HCT116 (cell line): ENCODE measurements at regions not wholly inside any gene's neighbourhood (a gene's known extent, or its start where the extent isn't known, plus 50 kb on each side); places are given as distances from the start of the nearest gene placed in this dataset.

Experiments used
- ATAC-seq: fragments of 200-7000 bp; cut with Tn5 transposase; 2 replicates; pipeline ENCODE4 v1.9.1; 2020; ENCODE audit warnings: mild to moderate bottlenecking, moderate library complexity
- BruUV-seq: library from RNA; stranded (reverse); fragments of 400-500 nt; replicated peaks from 2 replicates; lab custom pipeline; 2021; lab: Mats Ljungman, UMichigan
- CTCF ChIA-PET: fragments of 300-600 bp; sonication (Branson Sonifier 250); formaldehyde crosslinking; loops from one replicate; lab custom pipeline; 2021; ENCODE audit warnings: antibody characterized with exemption; lab: Charles Lee
- POLR2A ChIA-PET: fragments of 300-600, 350-600 bp; sonication (Branson Sonifier 250); formaldehyde crosslinking; loops from one replicate; lab custom pipeline; 2021; ENCODE audit warnings: antibody characterized with exemption; lab: Charles Lee
- RAD21 ChIA-PET, 2 experiments: fragments of 300-600 bp; sonication (Branson Sonifier 250); formaldehyde crosslinking; loops; one replicate each; lab custom pipeline; 2023; ENCODE audit warnings: low total read pairs in 2 of 2; ENCODE audit not compliant: uncharacterized antibody in 2 of 2, unreplicated experiment in 2 of 2, low non-redundant PET in 1 of 2; lab: Charles Lee
- DNase-seq: peaks from one replicate; pipeline ENCODE4 v3.0.0-alpha.2; 2010; ENCODE audit warnings: low read depth, low spot score
- H2AFZ ChIP-seq: fragments of 200-600 bp; shearing (Covaris generic), sonication (generic); 2 replicates; pipeline ENCODE4 v1.6.1; 2017; ENCODE audit warnings: low read depth, mixed run types, mixed read lengths, antibody characterized with exemption, low read length; ENCODE audit not compliant: poor library complexity, severe bottlenecking
- H3K27ac ChIP-seq: 2 replicates; pipeline ENCODE4 v1.5.1; 2012; ENCODE audit warnings: low read depth, low read length
- H3K27me3 ChIP-seq: fragments of 200-600 bp; sonication (generic); 2 replicates; pipeline ENCODE4 v1.6.1; 2016; ENCODE audit warnings: mixed run types, low read length, mixed read lengths; ENCODE audit not compliant: insufficient read depth
- H3K36me3 ChIP-seq, 2 experiments: fragments of 200-500 bp in 1 of 2; fragments of 200-600 bp in 1 of 2; sonication (Bioruptor generic) in 1 of 2; sonication (generic) in 1 of 2; 2 replicates each; pipeline versions ENCODE4 v1.5.1 to v1.6.1; 2014 to 2016; ENCODE audit warnings: low read length in 2 of 2, inconsistent platforms in 1 of 2, mixed read lengths in 1 of 2, mixed run types in 1 of 2; ENCODE audit not compliant: insufficient read depth in 2 of 2, control insufficient read depth in 1 of 2
- H3K4me1 ChIP-seq, 2 experiments: fragments of 200-600 bp in 1 of 2; sonication (generic) in 1 of 2; 2 replicates each; pipeline versions ENCODE4 v1.5.1 to v1.6.1; 2012 to 2017; ENCODE audit warnings: low read length in 2 of 2, inconsistent platforms in 1 of 2, mild to moderate bottlenecking in 1 of 2, mixed read lengths in 1 of 2, mixed run types in 1 of 2, moderate library complexity in 1 of 2; ENCODE audit not compliant: insufficient read depth in 2 of 2, control insufficient read depth in 1 of 2
- H3K4me2 ChIP-seq: fragments of 200-600 bp; sonication (generic); 2 replicates; pipeline ENCODE4 v1.6.1; 2017; ENCODE audit warnings: mixed run types, low read length, mixed read lengths
- H3K4me3 ChIP-seq, 2 experiments: fragments of 200-600 bp in 1 of 2; sonication (generic) in 1 of 2; replicated peaks in 1 of 2; 2 replicates each; pipeline ENCODE4 v1.5.1; 2011 to 2016; ENCODE audit warnings: low read length in 2 of 2, control low read depth in 1 of 2, low read depth in 1 of 2, mild to moderate bottlenecking in 1 of 2, mixed read lengths in 1 of 2, mixed run types in 1 of 2
- H3K79me2 ChIP-seq: fragments of 200-600 bp; sonication (generic); 2 replicates; pipeline ENCODE4 v1.6.1; 2017; ENCODE audit warnings: mild to moderate bottlenecking, mixed run types, low read length, moderate library complexity, mixed read lengths; ENCODE audit not compliant: insufficient read depth
- H3K9ac ChIP-seq: fragments of 200-600 bp; sonication (generic); 2 replicates; pipeline ENCODE4 v1.6.1; 2016; ENCODE audit warnings: low read length, mixed read lengths
- H3K9me2 ChIP-seq: fragments of 200-600 bp; sonication (generic), shearing (Covaris generic); 2 replicates; pipeline ENCODE4 v1.6.1; 2017; ENCODE audit warnings: mixed run types, mild to moderate bottlenecking, moderate library complexity; ENCODE audit not compliant: insufficient read depth
- H3K9me3 ChIP-seq, 2 experiments: fragments of 200-500 bp in 1 of 2; fragments of 200-600 bp in 1 of 2; sonication (Bioruptor generic) in 1 of 2; sonication (generic) in 1 of 2; 2 replicates each; pipeline ENCODE4 v1.6.1; 2014 to 2017; ENCODE audit warnings: low read length in 2 of 2, mixed read lengths in 2 of 2, inconsistent platforms in 1 of 2, low read depth in 1 of 2, mild to moderate bottlenecking in 1 of 2, mixed run types in 1 of 2, moderate library complexity in 1 of 2; ENCODE audit not compliant: control insufficient read depth in 1 of 2, insufficient read depth in 1 of 2
- H4K20me1 ChIP-seq: fragments of 200-600 bp; sonication (generic), shearing (Covaris generic); 2 replicates; pipeline ENCODE4 v1.6.1; 2017; ENCODE audit warnings: mixed run types, mild to moderate bottlenecking, moderate library complexity; ENCODE audit not compliant: insufficient read depth
- CBX3 ChIP-seq: IDR thresholded peaks from 2 replicates; pipeline ENCODE4 v1.6.1; 2012; ENCODE audit warnings: low read depth
- EGR1 ChIP-seq: IDR thresholded peaks from 2 replicates; pipeline ENCODE4 v1.6.1; 2012; ENCODE audit warnings: low read depth
- ELF1 ChIP-seq: IDR thresholded peaks from 2 replicates; pipeline ENCODE4 v1.6.1; 2012; ENCODE audit warnings: low read depth, borderline replicate concordance
- EZH2 ChIP-seq: fragments of 200-600 bp; sonication (generic); IDR thresholded peaks from 2 replicates; pipeline ENCODE4 v1.6.1; 2017; ENCODE audit warnings: antibody characterized with exemption, mixed run types
- EZH2phosphoT487 ChIP-seq: fragments of 200-600 bp; IDR thresholded peaks from 2 replicates; pipeline ENCODE4 v1.6.1; 2018; ENCODE audit warnings: antibody characterized with exemption, borderline replicate concordance
- FOSL1 ChIP-seq: IDR thresholded peaks from 2 replicates; pipeline ENCODE4 v1.6.1; 2012; ENCODE audit warnings: low read depth
- JUND ChIP-seq: IDR thresholded peaks from 2 replicates; pipeline ENCODE4 v1.6.1; 2012
- POLR2A ChIP-seq: IDR thresholded peaks from 2 replicates; pipeline ENCODE4 v1.7.0; 2011; ENCODE audit warnings: borderline replicate concordance; ENCODE audit not compliant: insufficient read depth, insufficient read length; ENCODE audit errors: extremely low read depth
- POLR2AphosphoS5 ChIP-seq: IDR thresholded peaks from 2 replicates; pipeline ENCODE4 v1.6.1; 2011; ENCODE audit warnings: mild to moderate bottlenecking, low read depth, low read length, moderate library complexity
- RAD21 ChIP-seq: IDR thresholded peaks from 2 replicates; pipeline ENCODE4 v1.6.1; 2012; ENCODE audit warnings: low read depth, mild to moderate bottlenecking
- SIN3A ChIP-seq: IDR thresholded peaks from 2 replicates; pipeline ENCODE4 v1.6.1; 2012; ENCODE audit warnings: low read depth
- SP1 ChIP-seq: IDR thresholded peaks from 2 replicates; pipeline ENCODE4 v1.6.1; 2012; ENCODE audit warnings: low read depth
- TCF7L2 ChIP-seq: IDR thresholded peaks from 2 replicates; pipeline ENCODE4 v1.7.0; 2011; ENCODE audit warnings: borderline replicate concordance, inconsistent platforms; ENCODE audit not compliant: insufficient read depth, insufficient read length; ENCODE audit errors: extremely low read depth
- YY1 ChIP-seq: IDR thresholded peaks from 2 replicates; pipeline ENCODE4 v1.6.1; 2011; ENCODE audit warnings: low read length, low read depth, moderate library complexity, mild to moderate bottlenecking; ENCODE audit not compliant: insufficient replicate concordance; ENCODE audit errors: extremely low read depth
- ZFX ChIP-seq: fragments of 450-650 bp; IDR thresholded peaks from 2 replicates; pipeline ENCODE4 v1.6.1; 2017
- ZNF274 ChIP-seq: fragments of 200-500 bp; sonication (Bioruptor generic); IDR thresholded peaks from 2 replicates; pipeline ENCODE4 v1.6.1; 2014; ENCODE audit warnings: mild to moderate bottlenecking, low read depth, low read length, inconsistent platforms
- intact Hi-C: fragments of 100-400 bp; cut with micrococcal nuclease; formaldehyde crosslinking; loops from 2 replicates; pipeline ENCODE4 v1.10.0; 2022
- TF ChIP-seq, protein P1 (sequence below): IDR thresholded peaks from 2 replicates; pipeline ENCODE4 v1.6.1; 2012; ENCODE audit warnings: low read depth
- TF ChIP-seq, protein P2 (sequence below): IDR thresholded peaks from 2 replicates; pipeline ENCODE4 v1.6.1; 2012
- TF ChIP-seq, protein P3 (sequence below), 3 experiments: fragments of 200-600 bp in 1 of 3; sonication (generic) in 1 of 3; IDR thresholded peaks in 2 of 3; conservative IDR thresholded peaks in 1 of 3; 2 replicates each; pipeline ENCODE4 v1.5.1; 2012 to 2017; ENCODE audit warnings: low read depth in 2 of 3, low read length in 2 of 3, antibody characterized with exemption in 1 of 3, borderline replicate concordance in 1 of 3, control low read depth in 1 of 3, mild to moderate bottlenecking in 1 of 3, mixed read lengths in 1 of 3, mixed run types in 1 of 3, moderate library complexity in 1 of 3; ENCODE audit not compliant: insufficient read depth in 1 of 3

DNA sequence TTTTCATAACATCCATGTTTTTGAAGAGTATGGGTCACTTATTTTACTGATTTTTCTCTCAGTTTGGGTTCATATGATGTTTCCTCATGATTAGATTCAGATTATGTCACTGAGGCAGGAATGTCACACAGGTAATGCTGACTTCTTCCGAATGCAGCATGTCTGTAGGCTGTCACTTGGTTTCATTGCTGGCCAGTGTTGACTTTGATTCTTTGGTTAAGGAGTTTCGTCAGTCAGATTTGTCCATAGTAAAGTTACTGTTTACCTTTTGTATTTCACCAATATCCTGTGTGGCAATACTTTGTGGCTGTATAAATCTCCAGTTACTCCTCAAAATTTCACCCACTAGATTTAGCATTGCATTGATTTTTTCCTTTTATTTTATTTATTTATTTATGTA is 105.6 kb downstream of the MRPL57 start:
- no peaks in the 10 kb centered on the region for H3K36me3 ChIP-seq
- intact Hi-C loops: no loop called here
- no TSS peak for BruUV-seq
- no peak overlapping the region for H2AFZ ChIP-seq
- no peaks in the 10 kb centered on the region for H4K20me1 ChIP-seq
- TF ChIP-seq, protein P1, sequence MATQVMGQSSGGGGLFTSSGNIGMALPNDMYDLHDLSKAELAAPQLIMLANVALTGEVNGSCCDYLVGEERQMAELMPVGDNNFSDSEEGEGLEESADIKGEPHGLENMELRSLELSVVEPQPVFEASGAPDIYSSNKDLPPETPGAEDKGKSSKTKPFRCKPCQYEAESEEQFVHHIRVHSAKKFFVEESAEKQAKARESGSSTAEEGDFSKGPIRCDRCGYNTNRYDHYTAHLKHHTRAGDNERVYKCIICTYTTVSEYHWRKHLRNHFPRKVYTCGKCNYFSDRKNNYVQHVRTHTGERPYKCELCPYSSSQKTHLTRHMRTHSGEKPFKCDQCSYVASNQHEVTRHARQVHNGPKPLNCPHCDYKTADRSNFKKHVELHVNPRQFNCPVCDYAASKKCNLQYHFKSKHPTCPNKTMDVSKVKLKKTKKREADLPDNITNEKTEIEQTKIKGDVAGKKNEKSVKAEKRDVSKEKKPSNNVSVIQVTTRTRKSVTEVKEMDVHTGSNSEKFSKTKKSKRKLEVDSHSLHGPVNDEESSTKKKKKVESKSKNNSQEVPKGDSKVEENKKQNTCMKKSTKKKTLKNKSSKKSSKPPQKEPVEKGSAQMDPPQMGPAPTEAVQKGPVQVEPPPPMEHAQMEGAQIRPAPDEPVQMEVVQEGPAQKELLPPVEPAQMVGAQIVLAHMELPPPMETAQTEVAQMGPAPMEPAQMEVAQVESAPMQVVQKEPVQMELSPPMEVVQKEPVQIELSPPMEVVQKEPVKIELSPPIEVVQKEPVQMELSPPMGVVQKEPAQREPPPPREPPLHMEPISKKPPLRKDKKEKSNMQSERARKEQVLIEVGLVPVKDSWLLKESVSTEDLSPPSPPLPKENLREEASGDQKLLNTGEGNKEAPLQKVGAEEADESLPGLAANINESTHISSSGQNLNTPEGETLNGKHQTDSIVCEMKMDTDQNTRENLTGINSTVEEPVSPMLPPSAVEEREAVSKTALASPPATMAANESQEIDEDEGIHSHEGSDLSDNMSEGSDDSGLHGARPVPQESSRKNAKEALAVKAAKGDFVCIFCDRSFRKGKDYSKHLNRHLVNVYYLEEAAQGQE: no peak
- TF ChIP-seq ZFX: no peak
- TF ChIP-seq YY1: no peak
- no peak for TF ChIP-seq EZH2phosphoT487
- no peak for TF ChIP-seq TCF7L2
- no peak for TF ChIP-seq CBX3
- TF ChIP-seq, protein P2, sequence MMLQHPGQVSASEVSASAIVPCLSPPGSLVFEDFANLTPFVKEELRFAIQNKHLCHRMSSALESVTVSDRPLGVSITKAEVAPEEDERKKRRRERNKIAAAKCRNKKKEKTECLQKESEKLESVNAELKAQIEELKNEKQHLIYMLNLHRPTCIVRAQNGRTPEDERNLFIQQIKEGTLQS: no peak
- TF ChIP-seq FOSL1: no peak
- no peak for TF ChIP-seq SP1
- no peak for TF ChIP-seq RAD21
- no peak for TF ChIP-seq POLR2AphosphoS5
- no peak for TF ChIP-seq ELF1
- TF ChIP-seq, protein P3, sequence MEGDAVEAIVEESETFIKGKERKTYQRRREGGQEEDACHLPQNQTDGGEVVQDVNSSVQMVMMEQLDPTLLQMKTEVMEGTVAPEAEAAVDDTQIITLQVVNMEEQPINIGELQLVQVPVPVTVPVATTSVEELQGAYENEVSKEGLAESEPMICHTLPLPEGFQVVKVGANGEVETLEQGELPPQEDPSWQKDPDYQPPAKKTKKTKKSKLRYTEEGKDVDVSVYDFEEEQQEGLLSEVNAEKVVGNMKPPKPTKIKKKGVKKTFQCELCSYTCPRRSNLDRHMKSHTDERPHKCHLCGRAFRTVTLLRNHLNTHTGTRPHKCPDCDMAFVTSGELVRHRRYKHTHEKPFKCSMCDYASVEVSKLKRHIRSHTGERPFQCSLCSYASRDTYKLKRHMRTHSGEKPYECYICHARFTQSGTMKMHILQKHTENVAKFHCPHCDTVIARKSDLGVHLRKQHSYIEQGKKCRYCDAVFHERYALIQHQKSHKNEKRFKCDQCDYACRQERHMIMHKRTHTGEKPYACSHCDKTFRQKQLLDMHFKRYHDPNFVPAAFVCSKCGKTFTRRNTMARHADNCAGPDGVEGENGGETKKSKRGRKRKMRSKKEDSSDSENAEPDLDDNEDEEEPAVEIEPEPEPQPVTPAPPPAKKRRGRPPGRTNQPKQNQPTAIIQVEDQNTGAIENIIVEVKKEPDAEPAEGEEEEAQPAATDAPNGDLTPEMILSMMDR (IDR thresholded peaks at IDR 0.05 in 2 of 3, conservative IDR thresholded peaks at IDR 0.05 in 1 of 3; ENCODE audit: borderline replicate concordance in 1 of 3, insufficient read depth in 1 of 3, low read depth in 2 of 3, low read length in 2 of 3): no peak
- TF ChIP-seq ZNF274: no peak
- TF ChIP-seq EZH2: no peak
- TF ChIP-seq SIN3A: no peak
- no peak for TF ChIP-seq POLR2A
- no peak for TF ChIP-seq JUND
- TF ChIP-seq EGR1: no peak
- DNase-seq (no peak), ATAC-seq (no peak)
- no peak overlapping the region for H3K9ac ChIP-seq
- H3K9me2 ChIP-seq: no peaks in the 10 kb centered on the region
- H3K4me2 ChIP-seq: no peak overlapping the region
- no peaks in the 10 kb centered on the region for H3K4me1 ChIP-seq
- ChIA-PET RAD21 (no interaction called here), POLR2A (no interaction called here), CTCF (interaction anchor here (2.3 kb wide), 1 partner anchor 15 kb away, joined by 10 read pairs; no protein-coding TSS in a partner anchor)
- H3K4me3 ChIP-seq: no peak overlapping the region
- H3K79me2 ChIP-seq: no peaks in the 10 kb centered on the region
- no peak overlapping the region for H3K27ac ChIP-seq
- no peaks in the 10 kb centered on the region for H3K9me3 ChIP-seq
- H3K27me3 ChIP-seq: no peaks in the 10 kb centered on the region
